NCI-H526 (cell line): ENCODE measurements at regions not wholly inside any gene's neighbourhood (a gene's known extent, or its start where the extent isn't known, plus 50 kb on each side); places are given as distances from the start of the nearest gene placed in this dataset.

Experiments
- DNase-seq, 2 experiments: peaks; one replicate each; lab custom pipeline; 2025; lab: John Stamatoyannopoulos, UW

- DNase-seq = no peak
These were observed 385.2 kb downstream of the PCDH20 start for GRCh38 chr13:61030445-61030844.

- DNase-seq = no peak
These were observed 386.6 kb downstream of the PCDH20 start for GRCh38 chr13:61029064-61029463.

DNA sequence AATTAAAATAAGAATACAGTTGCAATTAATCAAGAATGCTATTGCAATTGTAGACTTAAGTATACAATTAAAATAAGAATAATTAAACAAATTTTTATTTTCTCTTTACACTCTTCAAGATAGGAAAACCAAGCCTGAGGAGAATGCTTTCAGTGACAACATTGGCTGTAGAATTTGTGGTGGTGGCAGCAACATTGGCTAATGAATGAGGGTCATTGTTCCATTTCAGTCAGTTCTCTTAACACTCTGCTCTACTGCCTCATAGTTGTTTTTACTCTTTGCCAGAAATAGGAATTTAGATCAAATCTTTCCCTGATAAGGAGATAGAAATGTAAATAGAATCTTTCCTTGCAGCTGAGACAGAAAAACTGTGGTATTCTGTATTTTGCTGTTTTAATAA, 391.6 kb downstream of the PCDH20 start:
- DNase-seq = no peak

DNA sequence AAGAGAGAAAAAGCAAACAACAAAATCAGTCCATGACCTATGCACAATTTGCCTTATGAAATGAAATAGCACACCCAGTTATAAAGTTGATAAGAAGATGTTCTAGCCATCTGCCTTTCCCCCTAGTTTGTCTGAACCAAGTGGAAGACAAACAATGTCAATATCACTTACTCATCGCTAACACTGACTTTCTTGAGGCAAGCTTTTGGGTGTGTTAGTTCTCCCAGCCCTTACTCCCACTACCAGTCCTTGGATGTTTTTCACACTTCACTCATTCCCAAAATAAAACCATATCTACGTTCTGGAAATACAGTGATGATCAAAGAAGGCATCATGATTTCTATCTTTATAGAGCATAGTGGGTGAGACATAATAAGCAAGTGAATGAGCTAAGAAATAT, 393.8 kb downstream of the PCDH20 start:
- no peak for DNase-seq

DNA sequence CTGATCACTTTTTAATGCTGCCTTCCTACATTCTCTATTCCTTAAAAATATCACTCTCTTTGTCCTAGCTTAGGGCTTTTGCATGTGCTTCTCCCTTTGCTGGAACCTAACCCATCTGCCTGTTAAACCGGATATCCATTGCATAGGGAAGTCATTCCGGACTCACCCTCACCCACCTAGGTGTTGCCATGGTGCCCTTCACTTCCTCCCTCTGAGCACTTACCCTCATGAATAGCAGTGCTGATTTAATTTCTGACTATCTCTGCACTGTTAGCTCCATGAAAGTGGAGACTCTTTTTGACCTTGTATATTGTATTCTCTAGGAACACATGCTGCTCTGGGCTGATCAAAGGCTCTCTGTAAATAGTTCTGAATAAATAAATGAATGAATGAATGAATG, 401.9 kb downstream of the PCDH20 start:
- no peak for DNase-seq

DNA sequence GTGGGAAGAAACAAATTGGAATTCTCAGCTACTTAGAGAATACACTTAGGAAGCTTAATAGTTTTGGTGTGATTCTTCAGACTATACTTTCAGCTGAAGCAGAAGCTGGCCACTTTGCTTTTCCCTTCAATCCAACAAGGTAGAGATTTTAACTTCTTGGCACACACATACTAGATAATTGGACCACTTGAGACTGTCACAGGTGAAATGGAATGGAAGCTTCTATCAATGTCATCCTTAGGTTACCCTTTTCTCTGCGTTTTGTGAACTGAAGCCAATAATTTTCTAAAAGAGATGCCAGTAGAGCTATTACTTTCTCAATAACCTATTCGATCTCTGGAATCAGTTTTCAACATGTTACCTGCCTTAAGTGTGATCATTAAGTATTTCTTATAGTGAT, 405.3 kb downstream of the PCDH20 start:
- DNase-seq = no peak

- no peak for DNase-seq
These were observed 413.0 kb downstream of the PCDH20 start for GRCh38 chr13:61002686-61003085.

DNA sequence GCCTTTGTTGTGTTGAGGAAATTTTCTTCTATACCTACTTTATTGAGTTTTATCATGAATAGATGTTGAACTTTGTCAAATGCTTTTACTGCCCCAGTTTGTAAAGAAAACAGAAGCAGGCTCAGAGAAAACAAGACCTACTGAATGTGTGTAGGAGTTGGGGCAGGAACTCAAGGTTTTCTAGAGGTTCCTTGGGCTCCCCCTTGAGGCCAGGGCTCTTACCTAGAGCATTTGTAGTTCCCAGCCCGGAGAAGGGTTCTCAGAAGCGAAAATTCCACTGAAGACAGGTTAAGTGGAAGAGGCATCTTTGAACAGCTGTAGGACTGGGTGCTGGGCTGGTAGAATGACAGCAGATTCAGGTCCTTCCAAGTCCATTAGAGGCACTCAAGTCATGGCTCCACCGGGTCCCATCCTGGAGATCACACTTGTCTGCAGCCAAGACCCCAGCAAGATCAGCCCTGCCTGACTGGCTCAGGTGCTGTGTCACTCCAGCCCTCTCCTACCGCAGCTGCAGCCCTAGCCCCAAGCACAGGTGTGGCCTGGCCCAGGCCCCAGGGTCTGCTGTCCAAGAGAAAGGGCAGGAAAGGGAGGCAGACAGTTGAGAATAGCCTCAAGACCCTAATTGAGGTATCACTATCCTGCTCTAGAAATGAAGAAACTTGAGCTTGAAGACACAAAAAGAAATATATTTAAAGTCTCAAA, 425.5 kb downstream of the PCDH20 start:
- DNase-seq = peak in 1 of 2 experiments; percentile 17

DNA sequence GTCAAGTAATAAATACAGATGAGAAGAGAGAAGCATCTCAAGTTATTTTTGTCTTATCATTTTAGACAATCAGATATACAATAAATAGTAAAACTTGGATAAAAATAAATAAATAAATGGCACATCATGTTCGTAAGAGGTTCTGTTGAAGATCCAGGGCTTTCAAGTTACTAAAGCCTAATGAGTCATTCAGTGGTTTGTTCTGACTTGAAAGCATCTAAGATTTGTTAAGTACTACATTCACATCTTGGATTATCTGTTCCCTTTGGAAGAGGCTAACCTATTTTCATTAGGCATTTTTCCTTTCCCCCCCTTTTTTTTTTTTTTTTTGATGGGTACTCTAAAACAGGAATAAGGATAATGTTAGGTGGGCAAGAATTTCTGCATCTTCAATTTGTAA, 429.3 kb downstream of the PCDH20 start:
- DNase-seq = no peak

DNA sequence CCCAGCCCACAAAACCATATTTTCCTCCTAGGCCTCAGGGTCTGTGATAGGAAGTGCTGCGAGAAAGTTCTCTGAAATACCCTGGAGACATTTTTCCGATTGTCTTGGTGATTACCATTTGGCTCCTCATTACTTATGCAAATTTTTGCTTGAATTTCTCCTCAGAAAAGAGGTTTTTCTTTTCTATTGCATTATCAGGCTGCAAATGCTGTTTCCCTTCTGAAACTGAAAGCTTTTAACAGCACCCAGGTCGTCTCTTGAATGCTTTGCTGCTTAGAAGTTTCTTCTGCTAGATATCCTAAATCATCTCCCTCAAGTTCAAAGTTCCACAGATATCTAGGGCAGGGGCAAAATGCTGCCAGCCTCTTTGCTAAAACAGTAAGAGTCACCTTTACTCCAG, 434.2 kb downstream of the PCDH20 start:
- DNase-seq = no peak

- DNase-seq = no peak
These were observed 439.3 kb downstream of the PCDH20 start for GRCh38 chr13:60976367-60976766.

DNA sequence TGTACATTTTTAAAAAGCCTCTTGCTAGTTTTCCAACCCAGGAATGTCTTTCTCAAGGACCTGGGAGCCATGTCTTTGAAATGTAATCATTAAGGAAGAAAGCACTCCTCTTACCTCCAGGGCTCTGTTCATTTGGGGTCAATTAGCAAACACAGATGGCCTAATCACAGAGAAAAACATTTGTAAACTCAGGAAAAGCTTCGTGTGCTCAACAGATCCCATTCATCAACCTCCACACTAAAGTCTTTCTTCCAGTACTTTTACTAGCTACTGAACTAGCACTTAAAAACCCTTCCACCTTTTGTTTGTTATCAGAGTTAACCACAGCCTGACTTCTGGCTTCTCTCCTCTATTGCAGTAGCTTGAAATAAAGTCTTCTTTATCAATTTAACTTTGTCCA, 441.4 kb downstream of the PCDH20 start:
- no peak for DNase-seq

GRCh38 chr13:60973529-60973928, 442.1 kb downstream of the PCDH20 start:
- DNase-seq = no peak

- DNase-seq = no peak
These were observed 444.9 kb downstream of the PCDH20 start for GRCh38 chr13:60970736-60971135.

GRCh38 chr13:60969656-60970055, 446.0 kb downstream of the PCDH20 start:
- no peak for DNase-seq

- DNase-seq = no peak
These were observed 456.2 kb downstream of the PCDH20 start for GRCh38 chr13:60959427-60959826.

GRCh38 chr13:60957816-60958215, 457.8 kb downstream of the PCDH20 start:
- no peak for DNase-seq

GRCh38 chr13:60945396-60945795, 470.3 kb downstream of the PCDH20 start:
- DNase-seq = no peak

GRCh38 chr13:60944863-60945262, 470.8 kb downstream of the PCDH20 start:
- DNase-seq = no peak

GRCh38 chr13:60944016-60944415, 471.6 kb downstream of the PCDH20 start:
- DNase-seq = no peak

- DNase-seq = no peak
These were observed 479.4 kb downstream of the PCDH20 start for GRCh38 chr13:60936281-60936680.

GRCh38 chr13:60933638-60934037, 482.0 kb downstream of the PCDH20 start:
- no peak for DNase-seq

DNA sequence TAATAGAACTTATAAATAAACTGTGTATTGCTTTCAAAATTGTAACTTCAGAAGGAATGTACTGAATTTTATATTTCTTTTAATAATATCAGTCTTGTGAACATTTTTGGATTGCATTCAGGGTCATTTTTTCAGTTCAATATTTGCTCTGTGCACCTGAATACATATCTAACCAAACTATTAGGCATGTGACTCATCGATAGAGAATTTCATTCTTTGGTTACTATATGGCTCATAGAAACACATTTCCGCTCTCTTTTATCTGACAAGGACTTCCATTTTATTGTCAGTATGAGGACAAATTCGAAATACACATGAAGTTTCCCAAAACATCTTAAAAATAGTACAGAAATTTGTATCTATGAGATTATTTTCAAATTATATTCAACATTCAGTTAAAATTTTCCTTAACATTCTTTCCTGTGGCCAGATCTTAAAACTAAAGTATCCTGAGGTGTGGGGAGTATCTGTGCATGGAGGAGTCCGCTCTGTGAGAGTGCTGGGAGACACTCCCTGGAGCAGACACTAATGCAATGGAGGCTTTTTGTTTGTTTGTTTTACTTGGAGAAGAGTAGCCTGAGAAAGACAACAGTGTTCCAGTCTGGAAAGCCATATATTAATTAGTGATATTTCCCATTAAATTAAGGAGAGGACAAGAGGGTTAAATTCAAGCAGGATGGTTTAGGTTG, 483.6 kb downstream of the PCDH20 start:
- DNase-seq = no peak

- DNase-seq = no peak
These were observed 490.0 kb downstream of the PCDH20 start for GRCh38 chr13:60925686-60926085.
